ENCODE measurements at regions not wholly inside any gene's neighbourhood (a gene's known extent, or its start where the extent isn't known, plus 50 kb on each side); places are given as distances from the start of the nearest gene placed in this dataset.

GRCh38 chr16:87129771-87130170 is 187.4 kb downstream of the C16orf95 start:
- TF ChIP-seq, protein P1, sequence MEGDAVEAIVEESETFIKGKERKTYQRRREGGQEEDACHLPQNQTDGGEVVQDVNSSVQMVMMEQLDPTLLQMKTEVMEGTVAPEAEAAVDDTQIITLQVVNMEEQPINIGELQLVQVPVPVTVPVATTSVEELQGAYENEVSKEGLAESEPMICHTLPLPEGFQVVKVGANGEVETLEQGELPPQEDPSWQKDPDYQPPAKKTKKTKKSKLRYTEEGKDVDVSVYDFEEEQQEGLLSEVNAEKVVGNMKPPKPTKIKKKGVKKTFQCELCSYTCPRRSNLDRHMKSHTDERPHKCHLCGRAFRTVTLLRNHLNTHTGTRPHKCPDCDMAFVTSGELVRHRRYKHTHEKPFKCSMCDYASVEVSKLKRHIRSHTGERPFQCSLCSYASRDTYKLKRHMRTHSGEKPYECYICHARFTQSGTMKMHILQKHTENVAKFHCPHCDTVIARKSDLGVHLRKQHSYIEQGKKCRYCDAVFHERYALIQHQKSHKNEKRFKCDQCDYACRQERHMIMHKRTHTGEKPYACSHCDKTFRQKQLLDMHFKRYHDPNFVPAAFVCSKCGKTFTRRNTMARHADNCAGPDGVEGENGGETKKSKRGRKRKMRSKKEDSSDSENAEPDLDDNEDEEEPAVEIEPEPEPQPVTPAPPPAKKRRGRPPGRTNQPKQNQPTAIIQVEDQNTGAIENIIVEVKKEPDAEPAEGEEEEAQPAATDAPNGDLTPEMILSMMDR (conservative IDR thresholded peaks at IDR 0.05; ENCODE audit: low read length): no peak
- no peak for TF ChIP-seq EZH2phosphoT487 (IDR thresholded peaks at IDR 0.05; ENCODE audit: borderline replicate concordance, low read depth, low read length)

Data from OCI-LY7 (cell line).